ENCODE measurements at regions not wholly inside any gene's neighbourhood (a gene's known extent, or its start where the extent isn't known, plus 50 kb on each side); places are given as distances from the start of the nearest gene placed in this dataset.

GRCh38 chr9:99699396-99699795, 122.3 kb upstream of the NR4A3 start:
- Histone ChIP-seq H3K36me3 (ENCODE audit: insufficient read depth, low read length) (no peaks in the 10 kb centered on the region), H3K9me2 (replicated peaks; ENCODE audit: low read depth, low read length) (no peaks in the 10 kb centered on the region), H3K4me2 (ENCODE audit: low read depth, low read length, poor library complexity, severe bottlenecking) (no peak overlapping the region), H3K4me1 (ENCODE audit: insufficient read depth, low read length, poor library complexity, severe bottlenecking) (no peaks in the 10 kb centered on the region), H3K4me3 (ENCODE audit: low read length, poor library complexity, severe bottlenecking) (no peak overlapping the region), H3F3A (ENCODE audit: low read depth) (no peaks in the 10 kb centered on the region), H3K9ac (ENCODE audit: low read depth, low read length, poor library complexity, severe bottlenecking) (no peak overlapping the region), H4K20me1 (ENCODE audit: insufficient read depth, low read length, poor library complexity, severe bottlenecking) (no peaks in the 10 kb centered on the region), H3K27me3 (ENCODE audit: insufficient read depth, low read length, poor library complexity, severe bottlenecking) (no peaks in the 10 kb centered on the region), H3K9me3 (ENCODE audit: insufficient read depth, low read depth, low read length) (no peaks in the 10 kb centered on the region), H2AFZ (ENCODE audit: low read length) (no peak overlapping the region), H3K79me2 (ENCODE audit: insufficient read depth, low read length) (no peaks in the 10 kb centered on the region)
- TF ChIP-seq, protein P1, sequence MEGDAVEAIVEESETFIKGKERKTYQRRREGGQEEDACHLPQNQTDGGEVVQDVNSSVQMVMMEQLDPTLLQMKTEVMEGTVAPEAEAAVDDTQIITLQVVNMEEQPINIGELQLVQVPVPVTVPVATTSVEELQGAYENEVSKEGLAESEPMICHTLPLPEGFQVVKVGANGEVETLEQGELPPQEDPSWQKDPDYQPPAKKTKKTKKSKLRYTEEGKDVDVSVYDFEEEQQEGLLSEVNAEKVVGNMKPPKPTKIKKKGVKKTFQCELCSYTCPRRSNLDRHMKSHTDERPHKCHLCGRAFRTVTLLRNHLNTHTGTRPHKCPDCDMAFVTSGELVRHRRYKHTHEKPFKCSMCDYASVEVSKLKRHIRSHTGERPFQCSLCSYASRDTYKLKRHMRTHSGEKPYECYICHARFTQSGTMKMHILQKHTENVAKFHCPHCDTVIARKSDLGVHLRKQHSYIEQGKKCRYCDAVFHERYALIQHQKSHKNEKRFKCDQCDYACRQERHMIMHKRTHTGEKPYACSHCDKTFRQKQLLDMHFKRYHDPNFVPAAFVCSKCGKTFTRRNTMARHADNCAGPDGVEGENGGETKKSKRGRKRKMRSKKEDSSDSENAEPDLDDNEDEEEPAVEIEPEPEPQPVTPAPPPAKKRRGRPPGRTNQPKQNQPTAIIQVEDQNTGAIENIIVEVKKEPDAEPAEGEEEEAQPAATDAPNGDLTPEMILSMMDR (conservative IDR thresholded peaks at IDR 0.05; ENCODE audit: low read length) = no peak
- TF ChIP-seq EZH2phosphoT487 (IDR thresholded peaks at IDR 0.05; ENCODE audit: borderline replicate concordance) = no peak

DNA sequence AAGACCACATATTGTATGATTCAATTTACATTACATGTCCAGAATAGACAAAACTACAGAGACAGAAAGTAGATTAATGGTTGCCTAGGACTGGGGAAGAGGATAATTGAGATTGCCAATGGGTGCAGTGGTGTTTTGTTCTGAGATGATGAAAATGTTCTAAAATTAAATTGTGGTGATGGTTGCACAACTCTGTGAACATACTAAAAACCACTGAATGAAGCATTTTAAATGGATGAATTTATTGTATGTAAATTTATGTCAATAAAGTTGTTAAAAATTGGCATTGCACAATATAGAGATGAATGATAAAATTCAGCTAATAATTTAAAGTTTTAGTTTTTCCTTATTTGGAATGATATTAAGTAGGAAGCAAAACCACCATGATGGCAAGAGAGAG, 109.5 kb upstream of the NR4A3 start:
- Histone ChIP-seq H2AFZ (ENCODE audit: low read length) (no peak overlapping the region), H3K4me1 (ENCODE audit: insufficient read depth, low read length, poor library complexity, severe bottlenecking) (no peaks in the 10 kb centered on the region), H3K79me2 (ENCODE audit: insufficient read depth, low read length) (no peaks in the 10 kb centered on the region), H3K27me3 (ENCODE audit: insufficient read depth, low read length, poor library complexity, severe bottlenecking) (no peaks in the 10 kb centered on the region), H3K9me3 (ENCODE audit: insufficient read depth, low read depth, low read length) (no peaks in the 10 kb centered on the region), H3K4me2 (ENCODE audit: low read depth, low read length, poor library complexity, severe bottlenecking) (no peak overlapping the region), H3K9me2 (replicated peaks; ENCODE audit: low read depth, low read length) (no peaks in the 10 kb centered on the region), H3K36me3 (ENCODE audit: insufficient read depth, low read length) (no peaks in the 10 kb centered on the region), H3K4me3 (ENCODE audit: low read length, poor library complexity, severe bottlenecking) (no peak overlapping the region), H3K9ac (ENCODE audit: low read depth, low read length, poor library complexity, severe bottlenecking) (no peak overlapping the region), H3F3A (ENCODE audit: low read depth) (no peaks in the 10 kb centered on the region), H4K20me1 (ENCODE audit: insufficient read depth, low read length, poor library complexity, severe bottlenecking) (no peaks in the 10 kb centered on the region)
- TF ChIP-seq EZH2phosphoT487 (IDR thresholded peaks at IDR 0.05; ENCODE audit: borderline replicate concordance) = no peak
- TF ChIP-seq, protein P1 (conservative IDR thresholded peaks at IDR 0.05; ENCODE audit: low read length) = no peak

DNA sequence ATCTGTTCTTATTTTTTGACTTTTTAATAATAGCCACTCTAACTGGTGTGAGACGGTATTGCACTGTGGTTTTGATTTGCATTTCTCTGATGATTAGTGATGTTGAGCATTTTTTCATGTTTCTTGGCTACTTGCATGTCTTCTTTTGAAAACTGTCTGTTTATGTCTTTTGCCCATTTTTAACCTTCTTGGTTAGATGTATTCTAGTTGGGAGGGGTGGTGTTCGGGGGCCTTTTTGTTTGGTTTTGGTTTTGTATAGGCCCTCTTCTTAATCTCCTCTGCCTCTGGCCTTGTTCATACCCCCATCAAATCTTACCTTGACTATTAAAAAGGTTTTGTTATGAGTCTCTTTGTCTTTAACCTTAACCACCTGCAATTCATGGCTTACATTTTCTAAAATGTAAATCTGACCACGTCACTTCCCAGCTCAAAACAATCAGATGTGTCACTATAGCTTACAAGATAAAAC, 107.8 kb upstream of the NR4A3 start:
- H3K79me2 ChIP-seq (ENCODE audit: insufficient read depth, low read length) = no peaks in the 10 kb centered on the region
- no peak overlapping the region for H3K4me2 ChIP-seq (ENCODE audit: low read depth, low read length, poor library complexity, severe bottlenecking)

More for the DNA sequence above, 107.8 kb upstream of the NR4A3 start:
- no peaks in the 10 kb centered on the region for H3F3A ChIP-seq (ENCODE audit: low read depth)
- TF ChIP-seq, protein P1 (conservative IDR thresholded peaks at IDR 0.05; ENCODE audit: low read length) = no peak
- TF ChIP-seq EZH2phosphoT487 (IDR thresholded peaks at IDR 0.05; ENCODE audit: borderline replicate concordance) = no peak
- no peaks in the 10 kb centered on the region for H4K20me1 ChIP-seq (ENCODE audit: insufficient read depth, low read length, poor library complexity, severe bottlenecking)
- no peaks in the 10 kb centered on the region for H3K9me3 ChIP-seq (ENCODE audit: insufficient read depth, low read depth, low read length)
- no peak overlapping the region for H2AFZ ChIP-seq (ENCODE audit: low read length)
- no peaks in the 10 kb centered on the region for H3K36me3 ChIP-seq (ENCODE audit: insufficient read depth, low read length)
- H3K9me2 ChIP-seq (replicated peaks; ENCODE audit: low read depth, low read length) = no peaks in the 10 kb centered on the region
- H3K9ac ChIP-seq (ENCODE audit: low read depth, low read length, poor library complexity, severe bottlenecking) = no peak overlapping the region
- H3K4me3 ChIP-seq (ENCODE audit: low read length, poor library complexity, severe bottlenecking) = no peak overlapping the region
- H3K4me1 ChIP-seq (ENCODE audit: insufficient read depth, low read length, poor library complexity, severe bottlenecking) = no peaks in the 10 kb centered on the region
- no peaks in the 10 kb centered on the region for H3K27me3 ChIP-seq (ENCODE audit: insufficient read depth, low read length, poor library complexity, severe bottlenecking)
